Liver (tissue), 3 donors: ENCODE measurements at regions not wholly inside any gene's neighbourhood (a gene's known extent, or its start where the extent isn't known, plus 50 kb on each side); places are given as distances from the start of the nearest gene placed in this dataset.

ENCODE experiments used
- ATF3 ChIP-seq: IDR thresholded peaks from 2 replicates; pipeline ENCODE4 v1.6.1; 2016; ENCODE audit warnings: antibody characterized with exemption
- CTCF ChIP-seq: fragments of 150-350 bp; IDR thresholded peaks from 2 replicates; pipeline ENCODE4 v1.5.1; 2017; ENCODE audit warnings: improper control_type of control experiment, low read depth, low read length; ENCODE audit not compliant: missing input control
- JUND ChIP-seq, 2 donors: IDR thresholded peaks; 2 replicates each; pipeline ENCODE4 v1.6.1; 2016; ENCODE audit warnings: antibody characterized with exemption in 2 of 2
- MAX ChIP-seq: IDR thresholded peaks from 2 replicates; pipeline ENCODE4 v1.6.1; 2016; ENCODE audit warnings: antibody characterized with exemption
- RAD21 ChIP-seq, 2 donors: IDR thresholded peaks; 2 replicates each; pipeline ENCODE4 v1.6.1; 2016; ENCODE audit warnings: antibody characterized with exemption in 2 of 2, mild to moderate bottlenecking in 2 of 2
- TAF1 ChIP-seq: conservative IDR thresholded peaks from 2 replicates; pipeline ENCODE4 v1.6.1; 2016; ENCODE audit warnings: antibody characterized with exemption, mild to moderate bottlenecking
- TF ChIP-seq, protein P1 (sequence below): IDR thresholded peaks from 2 replicates; pipeline ENCODE4 v1.6.1; 2016; ENCODE audit warnings: antibody characterized with exemption, mild to moderate bottlenecking
- donor health status: healthy.
- donor health status: healthy.

- TF ChIP-seq CTCF (no peak), JUND (IDR thresholded peaks at IDR 0.05) (no peak), TAF1 (no peak), ATF3 (no peak), MAX (no peak), RAD21 (IDR thresholded peaks at IDR 0.05) (no peak)
- TF ChIP-seq, protein P1, sequence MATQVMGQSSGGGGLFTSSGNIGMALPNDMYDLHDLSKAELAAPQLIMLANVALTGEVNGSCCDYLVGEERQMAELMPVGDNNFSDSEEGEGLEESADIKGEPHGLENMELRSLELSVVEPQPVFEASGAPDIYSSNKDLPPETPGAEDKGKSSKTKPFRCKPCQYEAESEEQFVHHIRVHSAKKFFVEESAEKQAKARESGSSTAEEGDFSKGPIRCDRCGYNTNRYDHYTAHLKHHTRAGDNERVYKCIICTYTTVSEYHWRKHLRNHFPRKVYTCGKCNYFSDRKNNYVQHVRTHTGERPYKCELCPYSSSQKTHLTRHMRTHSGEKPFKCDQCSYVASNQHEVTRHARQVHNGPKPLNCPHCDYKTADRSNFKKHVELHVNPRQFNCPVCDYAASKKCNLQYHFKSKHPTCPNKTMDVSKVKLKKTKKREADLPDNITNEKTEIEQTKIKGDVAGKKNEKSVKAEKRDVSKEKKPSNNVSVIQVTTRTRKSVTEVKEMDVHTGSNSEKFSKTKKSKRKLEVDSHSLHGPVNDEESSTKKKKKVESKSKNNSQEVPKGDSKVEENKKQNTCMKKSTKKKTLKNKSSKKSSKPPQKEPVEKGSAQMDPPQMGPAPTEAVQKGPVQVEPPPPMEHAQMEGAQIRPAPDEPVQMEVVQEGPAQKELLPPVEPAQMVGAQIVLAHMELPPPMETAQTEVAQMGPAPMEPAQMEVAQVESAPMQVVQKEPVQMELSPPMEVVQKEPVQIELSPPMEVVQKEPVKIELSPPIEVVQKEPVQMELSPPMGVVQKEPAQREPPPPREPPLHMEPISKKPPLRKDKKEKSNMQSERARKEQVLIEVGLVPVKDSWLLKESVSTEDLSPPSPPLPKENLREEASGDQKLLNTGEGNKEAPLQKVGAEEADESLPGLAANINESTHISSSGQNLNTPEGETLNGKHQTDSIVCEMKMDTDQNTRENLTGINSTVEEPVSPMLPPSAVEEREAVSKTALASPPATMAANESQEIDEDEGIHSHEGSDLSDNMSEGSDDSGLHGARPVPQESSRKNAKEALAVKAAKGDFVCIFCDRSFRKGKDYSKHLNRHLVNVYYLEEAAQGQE = no peak
Observed at GRCh38 chr17:22217135-22217534, 524.8 kb downstream of the KCNJ18 start.
